ENCODE measurements at regions not wholly inside any gene's neighbourhood (a gene's known extent, or its start where the extent isn't known, plus 50 kb on each side); places are given as distances from the start of the nearest gene placed in this dataset.

- Histone ChIP-seq H3K4me2 (ENCODE audit: low read length) (no peak overlapping the region), H3K4me1 (ENCODE audit: insufficient read depth, low read length, severe bottlenecking) (no peaks in the 10 kb centered on the region), H3K27me3 (ENCODE audit: insufficient read depth, low read length) (no peaks in the 10 kb centered on the region), H3K4me3 (ENCODE audit: low read depth, low read length, poor library complexity, severe bottlenecking) (no peak overlapping the region), H3K79me2 (ENCODE audit: insufficient read depth, low read length) (no peaks in the 10 kb centered on the region), H2AFZ (ENCODE audit: low read length) (no peak overlapping the region), H3K9ac (ENCODE audit: low read length) (no peak overlapping the region), H4K20me1 (ENCODE audit: insufficient read depth, low read length) (no peaks in the 10 kb centered on the region), H3K9me2 (ENCODE audit: low read depth, low read length) (no peaks in the 10 kb centered on the region), H3K9me3 (ENCODE audit: low read length) (no peaks in the 10 kb centered on the region), H3K36me3 (ENCODE audit: insufficient read depth, low read length) (no peaks in the 10 kb centered on the region), H3K27ac (ENCODE audit: low read depth, low read length, poor library complexity, severe bottlenecking) (no peak overlapping the region), H3F3A (ENCODE audit: insufficient read depth, low read length) (no peaks in the 10 kb centered on the region)
- TF ChIP-seq CTCF (IDR thresholded peaks at IDR 0.05; ENCODE audit: low read length), result no peak
- TF ChIP-seq EZH2 (IDR thresholded peaks at IDR 0.05; ENCODE audit: borderline replicate concordance, low read length), result no peak
These were observed 83.3 kb upstream of the TGM3 start for GRCh38 chr20:2212456-2213015.

GRCh38 chr20:2213401-2213800 is 82.4 kb upstream of the TGM3 start:
- TF ChIP-seq CTCF (IDR thresholded peaks at IDR 0.05; ENCODE audit: low read length) (no peak), EZH2 (IDR thresholded peaks at IDR 0.05; ENCODE audit: borderline replicate concordance, low read length) (no peak)
- Histone ChIP-seq H3K9ac (ENCODE audit: low read length) (no peak overlapping the region), H3K27me3 (ENCODE audit: insufficient read depth, low read length) (no peaks in the 10 kb centered on the region), H3K4me3 (ENCODE audit: low read depth, low read length, poor library complexity, severe bottlenecking) (no peak overlapping the region), H3K79me2 (ENCODE audit: insufficient read depth, low read length) (no peaks in the 10 kb centered on the region), H4K20me1 (ENCODE audit: insufficient read depth, low read length) (no peaks in the 10 kb centered on the region), H3K27ac (ENCODE audit: low read depth, low read length, poor library complexity, severe bottlenecking) (no peak overlapping the region), H3K9me2 (ENCODE audit: low read depth, low read length) (no peaks in the 10 kb centered on the region), H3F3A (ENCODE audit: insufficient read depth, low read length) (no peaks in the 10 kb centered on the region), H3K36me3 (ENCODE audit: insufficient read depth, low read length) (no peaks in the 10 kb centered on the region), H3K4me2 (ENCODE audit: low read length) (no peak overlapping the region), H3K9me3 (ENCODE audit: low read length) (no peaks in the 10 kb centered on the region), H2AFZ (ENCODE audit: low read length) (no peak overlapping the region), H3K4me1 (ENCODE audit: insufficient read depth, low read length, severe bottlenecking) (no peaks in the 10 kb centered on the region)

- H3K27me3 ChIP-seq (ENCODE audit: insufficient read depth, low read length), result no peaks in the 10 kb centered on the region
- no peak overlapping the region for H3K4me3 ChIP-seq (ENCODE audit: low read depth, low read length, poor library complexity, severe bottlenecking)
- H3K4me2 ChIP-seq (ENCODE audit: low read length), result no peak overlapping the region
These were observed 77.8 kb upstream of the TGM3 start for GRCh38 chr20:2217857-2218539.

More at GRCh38 chr20:2217857-2218539, 77.8 kb upstream of the TGM3 start:
- Histone ChIP-seq H3K9ac (ENCODE audit: low read length) (no peak overlapping the region), H3K4me1 (ENCODE audit: insufficient read depth, low read length, severe bottlenecking) (no peaks in the 10 kb centered on the region), H4K20me1 (ENCODE audit: insufficient read depth, low read length) (no peaks in the 10 kb centered on the region), H3K9me3 (ENCODE audit: low read length) (0 out of 2 replicates have a peak, but pooled peaks cover 3% of the 10 kb centered on the region), H3K9me2 (ENCODE audit: low read depth, low read length) (no peaks in the 10 kb centered on the region), H2AFZ (ENCODE audit: low read length) (no peak overlapping the region), H3F3A (ENCODE audit: insufficient read depth, low read length) (no peaks in the 10 kb centered on the region), H3K27ac (ENCODE audit: low read depth, low read length, poor library complexity, severe bottlenecking) (no peak overlapping the region), H3K36me3 (ENCODE audit: insufficient read depth, low read length) (no peaks in the 10 kb centered on the region; the same call in 1 of the 2 replicates), H3K79me2 (ENCODE audit: insufficient read depth, low read length) (no peaks in the 10 kb centered on the region)
- no peak for TF ChIP-seq EZH2 (IDR thresholded peaks at IDR 0.05; ENCODE audit: borderline replicate concordance, low read length)
- no peak for TF ChIP-seq CTCF (IDR thresholded peaks at IDR 0.05; ENCODE audit: low read length)
